Liver (tissue), 8 donors: ENCODE measurements at regions not wholly inside any gene's neighbourhood (a gene's known extent, or its start where the extent isn't known, plus 50 kb on each side); places are given as distances from the start of the nearest gene placed in this dataset.
"Not testable (repeated sequence)": the region's sequence is repeated elsewhere in the genome, so short reads cannot be mapped to it uniquely, and the experiment has no call there.

ENCODE experiments used
- DNase-seq: peaks from one replicate; pipeline ENCODE4 v3.0.0-alpha.2; 2017; ENCODE audit warnings: low spot score
- H3K27ac ChIP-seq, 2 donors: one replicate each; pipeline ENCODE4 v1.7.0; 2013; ENCODE audit warnings: inconsistent platforms in 2 of 2, low read length in 2 of 2, control low read depth in 1 of 2, low read depth in 1 of 2, mild to moderate bottlenecking in 1 of 2
- H3K27me3 ChIP-seq, 4 donors: one replicate each; pipeline versions ENCODE4 v1.6.1 to v1.7.0; 2013; ENCODE audit warnings: low read length in 3 of 4, inconsistent platforms in 1 of 4, mild to moderate bottlenecking in 1 of 4, moderate library complexity in 1 of 4; ENCODE audit not compliant: control insufficient read depth in 4 of 4, insufficient read depth in 4 of 4
- H3K36me3 ChIP-seq, 4 donors: one replicate each; pipeline versions ENCODE4 v1.6.1 to v1.7.0; 2013; ENCODE audit warnings: low read length in 3 of 4, mild to moderate bottlenecking in 3 of 4, low read depth in 1 of 4, moderate library complexity in 1 of 4; ENCODE audit not compliant: control insufficient read depth in 4 of 4, insufficient read depth in 3 of 4
- H3K4me1 ChIP-seq, 4 donors: one replicate each; pipeline versions ENCODE4 v1.6.1 to v1.7.0; 2013; ENCODE audit warnings: low read length in 3 of 4, mild to moderate bottlenecking in 3 of 4, moderate library complexity in 1 of 4; ENCODE audit not compliant: control insufficient read depth in 4 of 4, insufficient read depth in 4 of 4
- H3K4me3 ChIP-seq, 3 donors: one replicate each; pipeline versions ENCODE4 v1.6.1 to v1.7.0; 2013; ENCODE audit warnings: low read length in 3 of 3, control low read depth in 1 of 3, low read depth in 1 of 3, mild to moderate bottlenecking in 1 of 3
- H3K9ac ChIP-seq, 2 donors: one replicate each; pipeline ENCODE4 v1.7.0; 2013; ENCODE audit warnings: low read length in 2 of 2, mild to moderate bottlenecking in 2 of 2, moderate library complexity in 2 of 2, control low read depth in 1 of 2, low read depth in 1 of 2
- H3K9me3 ChIP-seq, 4 donors: one replicate each; pipeline versions ENCODE4 v1.6.1 to v1.7.0; 2013; ENCODE audit warnings: low read length in 3 of 4; ENCODE audit not compliant: control insufficient read depth in 4 of 4
- ATF3 ChIP-seq: IDR thresholded peaks from 2 replicates; pipeline ENCODE4 v1.6.1; 2016; ENCODE audit warnings: antibody characterized with exemption
- CTCF ChIP-seq: fragments of 150-350 bp; IDR thresholded peaks from 2 replicates; pipeline ENCODE4 v1.5.1; 2017; ENCODE audit warnings: improper control_type of control experiment, low read depth, low read length; ENCODE audit not compliant: missing input control
- EGR1 ChIP-seq, 2 donors: IDR thresholded peaks; 2 replicates each; pipeline ENCODE4 v1.6.1; 2016 to 2018; ENCODE audit warnings: antibody characterized with exemption in 2 of 2, low read depth in 2 of 2
- FOXA1 ChIP-seq: IDR thresholded peaks from 2 replicates; pipeline ENCODE4 v1.6.1; 2016; ENCODE audit warnings: antibody characterized with exemption
- FOXA2 ChIP-seq: IDR thresholded peaks from 2 replicates; pipeline ENCODE4 v1.6.1; 2016; ENCODE audit warnings: antibody characterized with exemption
- GABPA ChIP-seq, 2 donors: IDR thresholded peaks in 1 of 2; conservative IDR thresholded peaks in 1 of 2; 2 replicates each; pipeline ENCODE4 v1.6.1; 2016; ENCODE audit warnings: antibody characterized with exemption in 2 of 2, mild to moderate bottlenecking in 1 of 2, moderate library complexity in 1 of 2
- HNF4A ChIP-seq, 2 donors: conservative IDR thresholded peaks; 2 replicates each; pipeline ENCODE4 v1.6.1; 2016; ENCODE audit warnings: antibody characterized with exemption in 2 of 2, mild to moderate bottlenecking in 2 of 2
- HNF4G ChIP-seq: IDR thresholded peaks from 2 replicates; pipeline ENCODE4 v1.6.1; 2016; ENCODE audit warnings: antibody characterized with exemption
- JUND ChIP-seq, 2 donors: IDR thresholded peaks; 2 replicates each; pipeline ENCODE4 v1.6.1; 2016; ENCODE audit warnings: antibody characterized with exemption in 2 of 2
- MAX ChIP-seq: IDR thresholded peaks from 2 replicates; pipeline ENCODE4 v1.6.1; 2016; ENCODE audit warnings: antibody characterized with exemption
- NR2F2 ChIP-seq: IDR thresholded peaks from 2 replicates; pipeline ENCODE4 v1.6.1; 2016; ENCODE audit warnings: antibody characterized with exemption
- RAD21 ChIP-seq, 2 donors: IDR thresholded peaks; 2 replicates each; pipeline ENCODE4 v1.6.1; 2016; ENCODE audit warnings: antibody characterized with exemption in 2 of 2, mild to moderate bottlenecking in 2 of 2
- REST ChIP-seq: IDR thresholded peaks from 2 replicates; pipeline ENCODE4 v1.6.1; 2016; ENCODE audit warnings: antibody characterized with exemption, mild to moderate bottlenecking
- RXRA ChIP-seq, 2 donors: IDR thresholded peaks; 2 replicates each; pipeline ENCODE4 v1.6.1; 2017 to 2018; ENCODE audit warnings: antibody characterized with exemption in 2 of 2, mild to moderate bottlenecking in 1 of 2
- SP1 ChIP-seq: IDR thresholded peaks from 2 replicates; pipeline ENCODE4 v1.6.1; 2018; ENCODE audit warnings: antibody characterized with exemption, mild to moderate bottlenecking
- TAF1 ChIP-seq: conservative IDR thresholded peaks from 2 replicates; pipeline ENCODE4 v1.6.1; 2016; ENCODE audit warnings: antibody characterized with exemption, mild to moderate bottlenecking
- YY1 ChIP-seq: IDR thresholded peaks from 2 replicates; pipeline ENCODE4 v1.6.1; 2016; ENCODE audit warnings: antibody characterized with exemption, mild to moderate bottlenecking
- ZBTB33 ChIP-seq: IDR thresholded peaks from 2 replicates; pipeline ENCODE4 v1.6.1; 2016; ENCODE audit warnings: antibody characterized with exemption
- WGBS: extraction: QIAGEN DNeasy Blood & Tissue Kit; methylation state at CpG from one replicate; pipeline ENCODE4 v1.1.7; 2013; 5-methylcytosine and 5-hydroxymethylcytosine counted together
- donor health status: healthy.
- donor health status: healthy.
- donor health status: healthy.
- donor health status: healthy.
- donor health status: healthy.

GRCh38 chr3:161700998-161701397, 204.4 kb downstream of the OTOL1 start:
- H3K9ac ChIP-seq = no peak overlapping the region
- no peak overlapping the region for H3K27ac ChIP-seq
- H3K27me3 ChIP-seq = no peaks in the 10 kb centered on the region
- no peak overlapping the region for H3K4me3 ChIP-seq
- no peaks in the 10 kb centered on the region for H3K9me3 ChIP-seq
- H3K4me1 ChIP-seq = no peaks in the 10 kb centered on the region
- DNase-seq = no peak
- WGBS = 60% methylated on average over 2 of the region's 2 CpGs
- TF ChIP-seq SP1 = no peak
- no peak for TF ChIP-seq REST
- no peak for TF ChIP-seq YY1
- TF ChIP-seq RXRA (IDR thresholded peaks at IDR 0.05) = no peak
- no peak for TF ChIP-seq ATF3
- TF ChIP-seq MAX = no peak
- TF ChIP-seq HNF4G = no peak
- TF ChIP-seq FOXA2 = no peak
- no peak for TF ChIP-seq JUND (IDR thresholded peaks at IDR 0.05)
- TF ChIP-seq HNF4A (conservative IDR thresholded peaks at IDR 0.05) = no peak
- no peak for TF ChIP-seq ZBTB33
- no peak for TF ChIP-seq CTCF
- no peak for TF ChIP-seq NR2F2
- no peak for TF ChIP-seq FOXA1
- no peak for TF ChIP-seq EGR1 (IDR thresholded peaks at IDR 0.05; ENCODE audit: low read depth in 2 of 2)
- TF ChIP-seq TAF1 = no peak
- no peak for TF ChIP-seq RAD21 (IDR thresholded peaks at IDR 0.05)
- no peak for TF ChIP-seq GABPA (IDR thresholded peaks at IDR 0.05 in 1 of 2, conservative IDR thresholded peaks at IDR 0.05 in 1 of 2)
- no peaks in the 10 kb centered on the region for H3K36me3 ChIP-seq

GRCh38 chr3:161707253-161707652, 210.6 kb downstream of the OTOL1 start:
- H3K9me3 ChIP-seq, H3K27ac ChIP-seq, DNase-seq, H3K27me3 ChIP-seq, H3K4me3 ChIP-seq, H3K9ac ChIP-seq, H3K36me3 ChIP-seq, H3K4me1 ChIP-seq: not testable (repeated sequence)
- 65% methylated on average over 5 of the region's 5 CpGs for WGBS
